ENCODE measurements at regions not wholly inside any gene's neighbourhood (a gene's known extent, or its start where the extent isn't known, plus 50 kb on each side); places are given as distances from the start of the nearest gene placed in this dataset.

GRCh38 chr14:106840258-106840657, 1313.9 kb downstream of the TMEM121 start:
- Histone ChIP-seq H3K36me3 (replicated peaks in 1 of 2; ENCODE audit: control insufficient read depth in 1 of 2, insufficient read depth in 2 of 2, low read length in 2 of 2) (no peaks in the 10 kb centered on the region), H2AFZ (ENCODE audit: low read length) (no peak overlapping the region), H3K4me1 (ENCODE audit: insufficient read depth, low read length) (peaks cover 30% of the 10 kb centered on the region), H3K27ac (ENCODE audit: extremely low read length, insufficient read depth, low read length) (no peak overlapping the region), H3K9me3 (ENCODE audit: low read length) (no peaks in the 10 kb centered on the region), H4K20me1 (ENCODE audit: insufficient read depth, low read length) (no peaks in the 10 kb centered on the region), H3K4me3 (replicated peaks in 1 of 3; ENCODE audit: insufficient read depth in 1 of 3, low read depth in 2 of 3, low read length in 3 of 3) (no peak overlapping the region), H3K27me3 (ENCODE audit: control insufficient read depth in 1 of 2, insufficient read depth in 2 of 2, low read length in 2 of 2) (no peaks in the 10 kb centered on the region; a peak in 1 of 5 replicates), H3K4me2 (ENCODE audit: low read depth, low read length) (no peak overlapping the region), H3K79me2 (ENCODE audit: insufficient read depth, low read length) (peaks cover 2% of the 10 kb centered on the region), H3K9ac (ENCODE audit: insufficient read depth, low read depth, low read length) (no peak overlapping the region)
- DNase-seq (ENCODE audit: low spot score): no peak
- WGBS (ENCODE audit: low lambda C conversion rate): 13% methylated on average over 2 of the region's 2 CpGs
- no peak for TF ChIP-seq NCOA5 (CRISPR knock-in tag; IDR thresholded peaks at IDR 0.05)
- TF ChIP-seq GABPB1 (CRISPR knock-in tag; IDR thresholded peaks at IDR 0.05): no peak
- no peak for TF ChIP-seq KMT2A (CRISPR knock-in tag; IDR thresholded peaks at IDR 0.05)
- peak; percentile 42 for TF ChIP-seq CTCF (CRISPR knock-in tag; IDR thresholded peaks at IDR 0.05)
- no peak for TF ChIP-seq FOSL2 (CRISPR knock-in tag; IDR thresholded peaks at IDR 0.05)
- TF ChIP-seq CENPX (CRISPR knock-in tag; IDR thresholded peaks at IDR 0.05): no peak
- no peak for TF ChIP-seq IRX3 (CRISPR knock-in tag; IDR thresholded peaks at IDR 0.05; ENCODE audit: borderline replicate concordance, low read depth)
- TF ChIP-seq CC2D1A (CRISPR knock-in tag; IDR thresholded peaks at IDR 0.05): no peak
- intact Hi-C loops (cut with micrococcal nuclease; ENCODE audit: unreplicated experiment): no loop called here
- in situ Hi-C loops (cut with HindIII; ENCODE audit: extremely low pct_ligation_motif_present, low pct_unique_long_range_greater_than_20kb): no loop called here
- ChIA-PET CTCF (ENCODE audit: low intra/inter-chr PET ratio, low total read pairs) (interaction anchor here (1.1 to 2.3 kb wide), 2 partner anchors 9 to 32 kb away, joined by 3 to 16 read pairs; no protein-coding TSS in a partner anchor), POLR2A (no interaction called here)
- ATAC-seq: no peak
- BruUV-seq (replicated peaks): no TSS peak
- no peak for FAIRE-seq

- Histone ChIP-seq H3K27me3 (ENCODE audit: control insufficient read depth in 1 of 2, insufficient read depth in 2 of 2, low read length in 2 of 2) (no peaks in the 10 kb centered on the region; a peak in 1 of 5 replicates), H3K9ac (ENCODE audit: insufficient read depth, low read depth, low read length) (no peak overlapping the region), H3K79me2 (ENCODE audit: insufficient read depth, low read length) (peaks cover 2% of the 10 kb centered on the region), H4K20me1 (ENCODE audit: insufficient read depth, low read length) (no peaks in the 10 kb centered on the region), H3K4me2 (ENCODE audit: low read depth, low read length) (no peak overlapping the region), H3K4me3 (replicated peaks in 1 of 3; ENCODE audit: insufficient read depth in 1 of 3, low read depth in 2 of 3, low read length in 3 of 3) (no peak overlapping the region), H3K36me3 (replicated peaks in 1 of 2; ENCODE audit: control insufficient read depth in 1 of 2, insufficient read depth in 2 of 2, low read length in 2 of 2) (no peaks in the 10 kb centered on the region), H3K9me3 (ENCODE audit: low read length) (no peaks in the 10 kb centered on the region), H3K27ac (ENCODE audit: extremely low read length, insufficient read depth, low read length) (no peak overlapping the region), H2AFZ (ENCODE audit: low read length) (no peak overlapping the region), H3K4me1 (ENCODE audit: insufficient read depth, low read length) (peaks cover 30% of the 10 kb centered on the region)
- 69% methylated on average over 4 of the region's 4 CpGs for WGBS (ENCODE audit: low lambda C conversion rate)
- ATAC-seq: no peak
- BruUV-seq (replicated peaks): no TSS peak
- FAIRE-seq: no peak
- intact Hi-C loops (cut with micrococcal nuclease; ENCODE audit: unreplicated experiment) (no loop called here), in situ Hi-C loops (cut with HindIII; ENCODE audit: extremely low pct_ligation_motif_present, low pct_unique_long_range_greater_than_20kb) (no loop called here)
- no peak for DNase-seq (ENCODE audit: low spot score)
- ChIA-PET POLR2A (no interaction called here), CTCF (ENCODE audit: low intra/inter-chr PET ratio, low total read pairs) (interaction anchor here (1.1 to 2.3 kb wide), 2 partner anchors 10 to 32 kb away, joined by 3 to 16 read pairs; no protein-coding TSS in a partner anchor)
- TF ChIP-seq ZC3H4 (CRISPR knock-in tag; IDR thresholded peaks at IDR 0.05; ENCODE audit: borderline replicate concordance) (no peak), CTCF (CRISPR knock-in tag; IDR thresholded peaks at IDR 0.05) (peak; percentile 31)
Observed at GRCh38 chr14:106840991-106841390, 1314.6 kb downstream of the TMEM121 start.

Data from HepG2 (cell line).